VCaP (cell line): ENCODE measurements at regions not wholly inside any gene's neighbourhood (a gene's known extent, or its start where the extent isn't known, plus 50 kb on each side); places are given as distances from the start of the nearest gene placed in this dataset.
"Not testable (repeated sequence)": the region's sequence is repeated elsewhere in the genome, so short reads cannot be mapped to it uniquely, and the experiment has no call there.

Experiments
- H3K27ac ChIP-seq: fragments of 450-650 bp; 2 replicates; pipeline ENCODE4 v1.5.1; 2017
- CTCF ChIP-seq: fragments of 450-650 bp; conservative IDR thresholded peaks from 2 replicates; pipeline ENCODE4 v1.5.1; 2017; ENCODE audit warnings: mild to moderate bottlenecking, moderate library complexity

- no peak for TF ChIP-seq CTCF
Observed at GRCh38 chr3:90184861-90185260, 1077.4 kb downstream of the EPHA3 start.

GRCh38 chr3:90197383-90197782 is 1090.0 kb downstream of the EPHA3 start:
- H3K27ac ChIP-seq, result not testable (repeated sequence)

More at GRCh38 chr3:90184861-90185260, 1077.4 kb downstream of the EPHA3 start:
- H3K27ac ChIP-seq, result no peak overlapping the region

- not testable (repeated sequence) for H3K27ac ChIP-seq
Observed at GRCh38 chr3:90202931-90203330, 1095.5 kb downstream of the EPHA3 start.

GRCh38 chr3:90206482-90206881 is 1099.1 kb downstream of the EPHA3 start:
- H3K27ac ChIP-seq, result not testable (repeated sequence)

- not testable (repeated sequence) for H3K27ac ChIP-seq
Observed at GRCh38 chr3:90207353-90208097, 1100.1 kb downstream of the EPHA3 start.

- H3K27ac ChIP-seq, result no peak overlapping the region
- TF ChIP-seq CTCF, result no peak
Observed at GRCh38 chr3:90221900-90222299, 1114.5 kb downstream of the EPHA3 start.

GRCh38 chr3:90241481-90241880 is 1134.1 kb downstream of the EPHA3 start:
- no peak for TF ChIP-seq CTCF
- H3K27ac ChIP-seq, result no peak overlapping the region

GRCh38 chr3:90253131-90253530 is 1145.7 kb downstream of the EPHA3 start:
- no peak for TF ChIP-seq CTCF
- no peak overlapping the region for H3K27ac ChIP-seq

GRCh38 chr3:90261481-90262433 is 1154.3 kb downstream of the EPHA3 start:
- no peak overlapping the region for H3K27ac ChIP-seq
- no peak for TF ChIP-seq CTCF
